ENCODE measurements at regions not wholly inside any gene's neighbourhood (a gene's known extent, or its start where the extent isn't known, plus 50 kb on each side); places are given as distances from the start of the nearest gene placed in this dataset.

- Histone ChIP-seq H3K36me3 (ENCODE audit: control insufficient read depth in 2 of 2, insufficient read depth in 1 of 2, low read length in 2 of 2) (no peaks in the 10 kb centered on the region), H3K9me3 (ENCODE audit: control insufficient read depth, insufficient read depth, low read depth, low read length) (no peaks in the 10 kb centered on the region), H3K27ac (ENCODE audit: extremely low read depth, low read depth, low read length) (no peak overlapping the region), H3K4me1 (ENCODE audit: control insufficient read depth, insufficient read depth, low read length) (0 out of 2 replicates have a peak, but pooled peaks cover 3% of the 10 kb centered on the region), H3K4me3 (ENCODE audit: low read depth, low read length) (no peak overlapping the region)
- ChIA-PET POLR2A (no interaction called here), CTCF (interaction anchor here (0.7 kb wide), 1 partner anchor 329 kb away, joined by 3 read pairs; no protein-coding TSS in a partner anchor)
- no peak for TF ChIP-seq ZEB2 (tag by site-specific recombination; IDR thresholded peaks at IDR 0.05)
Measured at GRCh38 chr18:55650363-55650870, 62.4 kb upstream of the TCF4 start.

GRCh38 chr18:55647331-55647730 is 59.3 kb upstream of the TCF4 start:
- H3K27ac ChIP-seq (ENCODE audit: extremely low read depth, low read depth, low read length), result no peak overlapping the region
- H3K9me3 ChIP-seq (ENCODE audit: control insufficient read depth, insufficient read depth, low read depth, low read length), result no peaks in the 10 kb centered on the region
- H3K4me3 ChIP-seq (ENCODE audit: low read depth, low read length), result no peak overlapping the region
- ChIA-PET POLR2A (no interaction called here), CTCF (no interaction called here)
- no peaks in the 10 kb centered on the region for H3K36me3 ChIP-seq (ENCODE audit: control insufficient read depth in 2 of 2, insufficient read depth in 1 of 2, low read length in 2 of 2)
- 0 out of 2 replicates have a peak, but pooled peaks cover 3% of the 10 kb centered on the region for H3K4me1 ChIP-seq (ENCODE audit: control insufficient read depth, insufficient read depth, low read length)
- TF ChIP-seq ZNF416 (tag by site-specific recombination; IDR thresholded peaks at IDR 0.05), result no peak
- TF ChIP-seq EGR2 (tag by site-specific recombination; IDR thresholded peaks at IDR 0.05; ENCODE audit: low read depth), result peak; percentile 39; the same call in 1 of the 2 replicates
- no peak for TF ChIP-seq ELK4 (IDR thresholded peaks at IDR 0.05; ENCODE audit: borderline replicate concordance, low read depth, low read length)
- TF ChIP-seq ZNF302 (tag by site-specific recombination; IDR thresholded peaks at IDR 0.05; ENCODE audit: low read depth), result no peak
- no peak for TF ChIP-seq ZNF645 (tag by site-specific recombination; IDR thresholded peaks at IDR 0.05)
- peak; percentile 30; the same call in 1 of the 2 replicates for TF ChIP-seq ZFHX2 (tag by site-specific recombination; conservative IDR thresholded peaks at IDR 0.05)

GRCh38 chr18:55642191-55642590 is 54.2 kb upstream of the TCF4 start:
- CTCF ChIA-PET, result no interaction called here
- Histone ChIP-seq H3K36me3 (ENCODE audit: control insufficient read depth in 2 of 2, insufficient read depth in 1 of 2, low read length in 2 of 2) (no peaks in the 10 kb centered on the region), H3K9me3 (ENCODE audit: control insufficient read depth, insufficient read depth, low read depth, low read length) (no peaks in the 10 kb centered on the region), H3K27ac (ENCODE audit: extremely low read depth, low read depth, low read length) (no peak overlapping the region), H3K4me1 (ENCODE audit: control insufficient read depth, insufficient read depth, low read length) (0 out of 2 replicates have a peak, but pooled peaks cover 3% of the 10 kb centered on the region), H3K4me3 (ENCODE audit: low read depth, low read length) (no peak overlapping the region)
- POLR2A ChIA-PET, result no interaction called here
- no peak for TF ChIP-seq ZNF701 (tag by site-specific recombination; IDR thresholded peaks at IDR 0.05)
- TF ChIP-seq KLF9 (tag by site-specific recombination; IDR thresholded peaks at IDR 0.05; ENCODE audit: low read depth), result no peak
- no peak for TF ChIP-seq ZNF26 (tag by site-specific recombination; IDR thresholded peaks at IDR 0.05)
- no peak for TF ChIP-seq ZNF202 (tag by site-specific recombination; IDR thresholded peaks at IDR 0.05; ENCODE audit: borderline replicate concordance)
- no peak for TF ChIP-seq HOXA7 (CRISPR knock-in tag; IDR thresholded peaks at IDR 0.05; ENCODE audit: borderline replicate concordance)
- TF ChIP-seq BCL11B (tag by site-specific recombination; IDR thresholded peaks at IDR 0.05; ENCODE audit: low read depth), result no peak
- no peak for TF ChIP-seq ELK4 (IDR thresholded peaks at IDR 0.05; ENCODE audit: borderline replicate concordance, low read depth, low read length)
- TF ChIP-seq TCF7L2 (IDR thresholded peaks at IDR 0.05; ENCODE audit: borderline replicate concordance, low read depth, low read length), result no peak
- TF ChIP-seq ZNF132 (tag by site-specific recombination; IDR thresholded peaks at IDR 0.05; ENCODE audit: borderline replicate concordance), result no peak
- no peak for TF ChIP-seq CTCF (tag by site-specific recombination; IDR thresholded peaks at IDR 0.05)
- TF ChIP-seq ZNF37A (tag by site-specific recombination; IDR thresholded peaks at IDR 0.05), result no peak
- no peak for TF ChIP-seq SALL2 (tag by site-specific recombination; IDR thresholded peaks at IDR 0.05; ENCODE audit: borderline replicate concordance)
- no peak for TF ChIP-seq KLF1 (tag by site-specific recombination; IDR thresholded peaks at IDR 0.05)
- TF ChIP-seq ZNF670 (tag by site-specific recombination; IDR thresholded peaks at IDR 0.05; ENCODE audit: low read depth), result no peak
- TF ChIP-seq ZBTB17 (tag by site-specific recombination; IDR thresholded peaks at IDR 0.05), result no peak
- TF ChIP-seq ZBTB7A (tag by site-specific recombination; IDR thresholded peaks at IDR 0.05; ENCODE audit: low read depth), result no peak
- TF ChIP-seq ZNF292 (tag by site-specific recombination; IDR thresholded peaks at IDR 0.05; ENCODE audit: borderline replicate concordance, low read depth), result no peak
- TF ChIP-seq ZBTB20 (tag by site-specific recombination; IDR thresholded peaks at IDR 0.05), result no peak
- no peak for TF ChIP-seq MEIS1 (CRISPR knock-in tag; IDR thresholded peaks at IDR 0.05; ENCODE audit: borderline replicate concordance)
